Stimulated activated CD4-positive, alpha-beta T cell treated with anti-CD3 and anti-CD28 coated beads, Interleukin-4, amount 100 ng/mL, for 48 hours (primary cell): ENCODE measurements at regions not wholly inside any gene's neighbourhood (a gene's known extent, or its start where the extent isn't known, plus 50 kb on each side); places are given as distances from the start of the nearest gene placed in this dataset.

ENCODE experiments used
- DNase-seq, 2 donors: peaks; one replicate each; pipeline ENCODE4 v3.0.0-alpha.2; 2020; ENCODE audit warnings: low read depth in 2 of 2

- no peak for DNase-seq
These were observed 2062.0 kb downstream of the ARAP2 start for GRCh38 chr4:34182306-34182705.

GRCh38 chr4:34183926-34184325 lies 2060.4 kb downstream of the ARAP2 start:
- DNase-seq: no peak

GRCh38 chr4:34187056-34187455 lies 2057.3 kb downstream of the ARAP2 start:
- no peak for DNase-seq

- no peak for DNase-seq
These were observed 2052.9 kb downstream of the ARAP2 start for GRCh38 chr4:34191443-34191842.

- DNase-seq: no peak
These were observed 2050.7 kb downstream of the ARAP2 start for GRCh38 chr4:34193451-34194154.

- DNase-seq: no peak
These were observed 2049.7 kb downstream of the ARAP2 start for GRCh38 chr4:34194585-34194984.

GRCh38 chr4:34196375-34196774 lies 2047.9 kb downstream of the ARAP2 start:
- DNase-seq: no peak

GRCh38 chr4:34198966-34199365 lies 2045.3 kb downstream of the ARAP2 start:
- DNase-seq: no peak

- DNase-seq: no peak
These were observed 2043.8 kb downstream of the ARAP2 start for GRCh38 chr4:34200535-34200934.

GRCh38 chr4:34202154-34202553 lies 2042.2 kb downstream of the ARAP2 start:
- DNase-seq: no peak

- DNase-seq: no peak
These were observed 2023.7 kb downstream of the ARAP2 start for GRCh38 chr4:34220601-34221000.

GRCh38 chr4:34221986-34222385 lies 2022.3 kb downstream of the ARAP2 start:
- DNase-seq: no peak

GRCh38 chr4:34236118-34236517 lies 2008.2 kb downstream of the ARAP2 start:
- no peak for DNase-seq

- DNase-seq: no peak
These were observed 1999.0 kb downstream of the ARAP2 start for GRCh38 chr4:34245276-34245675.

- no peak for DNase-seq
These were observed 1993.8 kb downstream of the ARAP2 start for GRCh38 chr4:34250562-34250961.

- DNase-seq: no peak
These were observed 1991.1 kb downstream of the ARAP2 start for GRCh38 chr4:34253239-34253638.

- no peak for DNase-seq
These were observed 1986.1 kb downstream of the ARAP2 start for GRCh38 chr4:34258176-34258575.

- no peak for DNase-seq
These were observed 1982.5 kb downstream of the ARAP2 start for GRCh38 chr4:34261799-34262314.

GRCh38 chr4:34269613-34270012 lies 1974.7 kb downstream of the ARAP2 start:
- DNase-seq: no peak

- DNase-seq: no peak
These were observed 1972.6 kb downstream of the ARAP2 start for GRCh38 chr4:34271479-34272355.

- no peak for DNase-seq
These were observed 1965.3 kb downstream of the ARAP2 start for GRCh38 chr4:34279011-34279410.

GRCh38 chr4:34280131-34280530 lies 1964.2 kb downstream of the ARAP2 start:
- DNase-seq: no peak

GRCh38 chr4:34281826-34282225 lies 1962.5 kb downstream of the ARAP2 start:
- no peak for DNase-seq
